Suppressor macrophage treated with lipopolysaccharide for 4 hours (primary cell): ENCODE measurements at regions not wholly inside any gene's neighbourhood (a gene's known extent, or its start where the extent isn't known, plus 50 kb on each side); places are given as distances from the start of the nearest gene placed in this dataset.

Experiments used
- DNase-seq: peaks from one replicate; pipeline ENCODE4 v3.0.0-alpha.2; 2020

- no peak for DNase-seq
Measured at GRCh38 chr1:228899421-228899956, 164.2 kb downstream of the RHOU start.

DNA sequence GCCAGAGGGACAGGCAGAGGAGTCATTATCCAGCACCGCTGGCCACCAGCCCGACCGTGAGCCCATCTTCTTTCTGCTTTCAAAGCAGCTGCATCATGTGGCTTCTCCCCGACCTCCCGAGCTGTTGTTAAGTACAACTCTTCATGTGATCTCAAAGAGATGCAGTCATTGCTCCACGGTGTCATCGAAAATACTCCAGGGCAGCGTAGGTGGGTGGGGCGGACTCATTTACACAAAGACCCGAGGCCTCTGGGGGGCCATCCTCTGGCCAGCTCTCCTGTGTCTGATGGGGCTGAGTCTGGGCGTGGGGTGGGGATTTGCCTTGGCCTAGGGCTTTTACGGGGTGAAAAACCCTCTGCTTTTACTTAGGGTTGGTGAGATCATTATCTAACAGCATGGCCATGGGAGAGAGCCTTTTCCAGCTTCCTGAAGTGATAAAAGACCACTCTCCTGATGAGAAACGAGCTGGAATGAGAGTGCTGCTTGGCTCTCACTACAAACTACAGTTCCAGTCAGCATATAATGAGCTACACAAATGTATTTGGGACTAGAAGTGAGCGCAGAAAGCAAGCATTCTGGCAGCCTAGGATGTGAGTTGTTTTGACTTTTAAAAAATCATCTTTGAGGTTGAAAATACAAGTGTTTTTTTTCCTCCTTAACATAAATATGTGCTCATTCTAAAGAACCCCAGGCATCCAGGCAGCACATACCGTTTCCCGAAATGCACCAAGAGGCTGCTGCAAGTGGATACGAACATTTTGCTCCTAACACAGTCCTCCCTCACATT, 165.0 kb downstream of the RHOU start:
- no peak for DNase-seq

GRCh38 chr1:228900886-228901392, 165.7 kb downstream of the RHOU start:
- no peak for DNase-seq

DNA sequence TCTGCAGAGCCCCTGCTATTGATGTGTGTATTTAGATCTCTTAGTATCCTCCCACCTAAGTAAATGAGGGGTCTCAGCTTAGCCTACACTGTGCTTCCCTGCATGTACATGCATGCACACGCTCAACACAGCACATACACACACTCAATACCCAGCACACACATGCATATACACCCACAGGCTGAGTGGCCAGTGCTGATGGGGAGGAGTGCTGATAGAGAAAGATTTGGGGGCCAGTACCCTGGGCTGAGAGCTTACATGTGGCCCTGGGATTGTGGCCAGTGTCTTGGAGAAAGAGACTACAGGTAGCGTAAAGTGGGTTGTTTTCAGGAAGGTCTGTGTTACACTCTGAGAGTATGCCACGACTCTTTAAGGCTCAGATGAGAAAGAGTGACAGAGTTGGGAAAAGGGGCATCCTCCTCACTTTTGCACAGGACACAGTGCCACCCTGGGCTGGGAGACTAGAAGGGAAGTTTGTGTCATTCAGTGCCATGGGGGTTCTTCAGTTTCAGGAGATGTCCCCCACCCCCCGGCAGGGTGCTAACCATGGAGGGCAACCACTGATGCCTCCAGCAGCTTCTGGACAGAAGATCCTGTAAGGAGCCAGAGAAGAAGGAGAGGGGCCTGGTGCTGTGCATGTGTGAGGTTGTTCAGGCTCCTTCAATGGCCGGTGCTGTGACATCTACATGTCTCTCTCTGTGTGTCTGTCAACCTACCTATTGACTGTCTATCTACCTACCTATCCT, 166.8 kb downstream of the RHOU start:
- no peak for DNase-seq

GRCh38 chr1:228902781-228903433, 167.6 kb downstream of the RHOU start:
- DNase-seq, result no peak

GRCh38 chr1:228903434-228904071, 168.3 kb downstream of the RHOU start:
- DNase-seq, result no peak

GRCh38 chr1:228904222-228904621, 168.9 kb downstream of the RHOU start:
- no peak for DNase-seq

- DNase-seq, result no peak
Measured at GRCh38 chr1:228905701-228906101, 170.4 kb downstream of the RHOU start.

GRCh38 chr1:228906223-228906860, 171.1 kb downstream of the RHOU start:
- DNase-seq, result no peak

DNA sequence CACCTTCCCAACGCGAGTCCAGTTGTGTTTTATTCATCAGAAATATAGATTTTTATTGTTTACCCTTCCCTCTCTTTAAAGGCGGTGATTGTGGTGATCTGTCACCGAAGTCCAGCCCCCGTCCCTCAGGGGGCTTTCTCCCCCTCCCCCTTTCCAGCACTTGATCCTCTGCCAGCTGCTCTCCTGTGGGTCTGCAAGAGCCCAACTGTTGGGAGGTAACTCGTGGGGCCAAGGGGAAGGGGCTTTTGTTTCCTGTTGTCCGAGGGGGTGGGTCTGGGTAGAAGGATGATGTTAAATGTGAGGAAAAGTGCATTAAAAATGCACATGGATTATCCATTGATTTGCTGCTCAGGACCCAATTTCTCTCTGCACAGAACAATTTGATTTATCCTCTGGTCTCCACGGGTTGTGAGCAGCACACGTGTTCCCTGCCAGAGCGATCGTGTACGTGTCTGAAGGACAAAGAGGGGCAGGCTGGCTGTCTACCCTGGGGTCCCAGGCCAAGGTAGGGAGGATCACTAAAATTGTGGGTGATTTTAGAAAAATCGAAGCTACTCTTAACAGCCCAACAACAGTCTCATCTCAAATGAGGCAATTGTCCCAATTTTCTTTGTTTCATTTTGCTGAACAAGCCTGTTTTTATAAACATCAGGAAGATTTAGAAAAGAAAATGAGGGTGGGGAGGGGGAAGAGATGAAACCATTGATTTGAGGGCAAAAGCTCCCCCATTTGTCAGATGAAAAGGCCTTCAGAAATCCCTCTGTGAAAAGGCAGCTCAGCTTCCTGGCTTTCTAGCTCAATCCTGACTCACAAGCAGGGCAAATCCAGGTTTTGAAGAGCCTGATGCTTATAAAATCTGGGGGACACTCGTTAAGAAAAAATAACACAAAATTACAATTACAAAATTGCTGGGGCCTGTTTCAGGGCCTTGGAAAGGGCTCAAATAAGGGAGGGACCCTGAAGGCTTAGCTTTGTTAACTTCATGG, 176.2 kb downstream of the RHOU start:
- no peak for DNase-seq

DNA sequence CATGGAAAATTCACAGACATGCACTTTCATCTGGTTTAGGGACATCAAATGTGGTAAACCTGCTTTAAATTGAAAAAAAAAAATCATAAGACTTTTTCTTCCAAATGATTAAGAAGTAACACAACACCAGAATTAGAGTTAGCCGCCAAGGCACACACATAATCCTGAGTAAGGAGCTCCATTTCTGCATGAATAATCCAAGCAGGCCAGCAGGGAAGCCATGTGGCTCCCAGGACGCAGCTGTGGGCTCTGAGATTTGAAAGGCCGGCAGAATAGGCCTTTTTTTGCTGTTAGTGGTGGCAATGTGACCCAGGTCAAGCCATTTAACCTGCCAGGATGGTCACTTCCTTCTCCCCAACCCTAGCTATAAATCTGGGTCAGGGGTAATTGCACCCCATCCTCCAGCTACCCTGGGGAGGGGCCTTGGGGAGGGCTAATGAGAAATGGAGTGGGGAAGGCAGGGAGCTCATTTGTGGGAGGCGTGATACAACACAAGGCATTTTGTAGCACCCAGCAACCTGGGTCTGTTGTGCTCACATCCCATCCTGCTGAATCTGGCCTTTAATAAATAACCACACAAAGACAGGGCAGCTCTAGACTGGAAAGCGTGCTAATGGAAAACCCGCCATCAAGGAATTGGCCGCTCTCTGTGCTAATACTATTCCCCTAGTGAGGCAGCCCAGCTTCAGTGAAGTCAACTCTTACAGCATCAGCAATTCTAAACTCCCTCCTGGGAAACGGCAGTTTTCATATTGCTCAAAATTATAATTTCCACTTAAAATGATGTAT, 178.5 kb downstream of the RHOU start:
- DNase-seq, result no peak

- DNase-seq, result no peak
Measured at GRCh38 chr1:228914700-228915099, 179.4 kb downstream of the RHOU start.

DNA sequence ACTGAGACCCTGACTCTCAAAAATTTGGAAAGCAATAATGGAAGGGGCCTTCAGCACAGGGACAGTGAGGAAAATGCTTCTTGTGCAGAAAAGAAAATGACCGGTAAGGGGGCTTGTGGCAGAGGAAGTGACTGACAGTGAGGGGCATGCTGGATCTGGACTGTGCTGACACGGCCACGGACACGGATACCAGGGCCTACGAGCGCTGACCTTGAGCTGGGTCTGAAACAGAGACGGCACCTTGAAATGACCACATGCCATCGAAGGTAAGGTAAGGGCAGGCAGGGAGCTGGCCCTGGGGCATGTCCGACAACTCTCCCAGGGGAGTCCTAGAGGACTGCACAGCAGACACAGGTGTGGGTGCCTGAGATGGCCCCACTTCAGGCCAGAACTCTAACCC, 182.1 kb downstream of the RHOU start:
- no peak for DNase-seq

DNA sequence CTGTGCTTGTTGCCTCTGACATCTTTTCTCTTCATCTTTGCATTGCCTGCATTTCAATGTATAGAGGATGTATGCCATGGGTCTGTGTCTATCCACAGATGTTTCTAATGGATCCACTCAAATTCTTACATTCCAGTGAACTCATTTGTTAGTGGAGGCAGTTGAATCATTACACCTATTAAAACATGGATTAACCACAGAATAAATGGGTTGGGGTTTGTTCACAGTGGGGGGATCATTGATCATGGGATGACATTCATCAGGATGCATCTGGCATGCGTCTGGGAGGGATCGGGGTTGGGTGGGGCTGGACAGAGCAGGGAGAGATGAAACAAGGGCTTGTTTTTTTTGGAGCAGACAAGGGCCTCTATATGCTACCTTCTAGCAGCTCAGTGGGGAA, 182.5 kb downstream of the RHOU start:
- DNase-seq, result no peak

DNA sequence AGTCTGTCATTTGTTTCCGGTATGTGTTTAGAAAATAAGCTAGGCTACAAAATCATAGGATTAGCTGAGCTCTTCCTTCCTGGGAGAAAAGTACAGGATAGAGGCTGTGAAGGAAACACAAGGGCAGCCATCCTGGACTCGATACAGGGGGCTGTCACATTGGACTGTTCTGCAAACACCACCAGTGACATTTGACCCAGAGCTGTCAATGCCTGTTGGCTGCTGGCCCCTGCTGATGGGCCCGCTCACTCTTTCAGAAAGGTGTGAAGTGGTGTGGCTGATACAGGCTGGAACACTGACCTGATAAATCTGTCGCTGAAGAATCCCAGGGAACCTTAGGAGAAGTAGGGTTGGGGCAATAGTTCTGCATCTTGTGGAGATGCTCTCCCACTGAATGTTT, 183.1 kb downstream of the RHOU start:
- no peak for DNase-seq

GRCh38 chr1:228919914-228920313, 184.6 kb downstream of the RHOU start:
- no peak for DNase-seq

- DNase-seq, result no peak
Measured at GRCh38 chr1:228920831-228921230, 185.6 kb downstream of the RHOU start.

- DNase-seq, result peak; percentile 36
Measured at GRCh38 chr1:228921481-228921880, 186.2 kb downstream of the RHOU start.

GRCh38 chr1:228922722-228923376, 187.6 kb downstream of the RHOU start:
- DNase-seq, result no peak
